22Rv1 (cell line): ENCODE measurements at regions not wholly inside any gene's neighbourhood (a gene's known extent, or its start where the extent isn't known, plus 50 kb on each side); places are given as distances from the start of the nearest gene placed in this dataset.

Experiments used
- H3K27ac ChIP-seq: fragments of 450-650 bp; 2 replicates; pipeline ENCODE4 v1.5.1; 2017
- ZFX ChIP-seq: fragments of 450-650 bp; IDR thresholded peaks from 2 replicates; pipeline ENCODE4 v1.6.1; 2017; ENCODE audit warnings: antibody characterized with exemption, borderline replicate concordance
- TF ChIP-seq, protein P1 (sequence below): fragments of 450-650 bp; IDR thresholded peaks from 2 replicates; pipeline ENCODE4 v1.5.1; 2017; ENCODE audit warnings: mild to moderate bottlenecking

DNA sequence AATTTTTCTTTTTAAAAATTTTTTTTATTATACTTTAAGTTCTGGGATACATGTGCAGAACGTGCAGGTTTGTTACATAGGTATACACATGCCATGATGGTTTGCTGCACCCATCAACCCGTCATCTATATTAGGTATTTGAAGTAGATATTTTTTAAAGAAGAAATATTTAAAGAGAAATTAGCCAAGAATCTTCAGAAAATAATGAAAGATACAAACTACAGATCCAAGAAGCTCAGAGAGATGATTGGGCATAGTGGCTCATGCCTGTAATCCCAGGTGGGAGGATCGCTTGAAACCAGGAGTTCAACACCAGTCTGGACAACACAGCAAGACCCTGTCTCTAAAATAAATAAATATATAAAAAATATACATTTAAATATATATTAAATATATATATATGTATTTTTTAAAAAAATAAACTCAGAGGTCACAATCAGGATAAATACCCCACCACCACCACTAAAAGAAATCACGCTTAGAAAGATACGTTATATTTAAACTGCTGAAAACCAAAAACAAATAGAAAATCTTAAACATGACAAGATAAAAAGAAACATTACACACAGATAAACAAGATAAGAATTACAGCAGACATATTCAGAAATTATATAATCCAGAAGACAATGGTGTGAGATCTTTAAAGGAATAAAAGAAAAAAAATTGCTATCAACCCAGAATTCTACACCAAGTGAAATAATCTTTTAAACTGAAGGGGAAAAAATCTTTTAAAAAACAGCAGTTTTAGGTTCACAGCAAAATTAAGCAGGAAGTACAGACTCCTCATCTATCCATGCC is 57.5 kb downstream of the CSF2 start:
- no peak overlapping the region for H3K27ac ChIP-seq
- no peak for TF ChIP-seq ZFX
- TF ChIP-seq, protein P1, sequence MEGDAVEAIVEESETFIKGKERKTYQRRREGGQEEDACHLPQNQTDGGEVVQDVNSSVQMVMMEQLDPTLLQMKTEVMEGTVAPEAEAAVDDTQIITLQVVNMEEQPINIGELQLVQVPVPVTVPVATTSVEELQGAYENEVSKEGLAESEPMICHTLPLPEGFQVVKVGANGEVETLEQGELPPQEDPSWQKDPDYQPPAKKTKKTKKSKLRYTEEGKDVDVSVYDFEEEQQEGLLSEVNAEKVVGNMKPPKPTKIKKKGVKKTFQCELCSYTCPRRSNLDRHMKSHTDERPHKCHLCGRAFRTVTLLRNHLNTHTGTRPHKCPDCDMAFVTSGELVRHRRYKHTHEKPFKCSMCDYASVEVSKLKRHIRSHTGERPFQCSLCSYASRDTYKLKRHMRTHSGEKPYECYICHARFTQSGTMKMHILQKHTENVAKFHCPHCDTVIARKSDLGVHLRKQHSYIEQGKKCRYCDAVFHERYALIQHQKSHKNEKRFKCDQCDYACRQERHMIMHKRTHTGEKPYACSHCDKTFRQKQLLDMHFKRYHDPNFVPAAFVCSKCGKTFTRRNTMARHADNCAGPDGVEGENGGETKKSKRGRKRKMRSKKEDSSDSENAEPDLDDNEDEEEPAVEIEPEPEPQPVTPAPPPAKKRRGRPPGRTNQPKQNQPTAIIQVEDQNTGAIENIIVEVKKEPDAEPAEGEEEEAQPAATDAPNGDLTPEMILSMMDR: no peak

DNA sequence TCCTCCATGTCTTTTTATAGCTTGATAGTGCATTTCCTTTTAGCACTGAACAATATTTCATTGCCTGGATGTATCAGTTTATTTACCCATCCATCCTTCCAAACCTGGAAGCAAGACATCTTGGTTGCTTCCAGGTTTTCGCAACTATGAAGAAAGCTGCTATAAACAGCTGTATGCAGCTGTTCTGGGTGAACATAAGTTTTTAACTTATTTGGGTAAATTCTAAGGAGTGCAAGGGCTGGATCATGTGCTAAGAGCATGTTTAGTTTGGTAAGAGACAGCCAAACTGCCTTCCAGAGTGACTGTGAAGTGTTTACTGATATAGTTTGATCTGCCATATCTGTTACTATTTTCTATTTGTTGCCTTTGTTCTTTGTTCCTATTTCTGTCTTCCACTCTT is 58.5 kb downstream of the CSF2 start:
- no peak for TF ChIP-seq ZFX
- TF ChIP-seq, protein P1: no peak
- no peak overlapping the region for H3K27ac ChIP-seq

DNA sequence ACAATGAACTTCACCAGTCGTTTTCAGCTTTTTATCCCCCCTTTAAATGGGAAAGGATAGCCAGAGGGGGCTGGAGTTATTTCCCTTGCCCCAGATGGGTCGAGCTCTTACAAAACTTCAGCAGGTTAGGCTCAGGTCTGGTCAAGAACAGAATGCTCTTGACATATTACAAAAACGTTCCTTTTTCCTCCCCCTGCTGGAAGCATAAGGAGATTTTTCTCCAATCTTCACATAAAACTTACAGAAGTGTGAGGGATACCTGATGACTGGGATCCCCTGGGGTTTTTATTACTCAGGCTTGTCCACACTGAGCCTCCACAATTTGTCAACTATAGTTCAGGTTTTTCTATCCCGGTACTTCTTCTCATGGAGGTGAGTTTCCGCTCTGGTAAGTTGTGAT is 60.8 kb downstream of the CSF2 start:
- TF ChIP-seq, protein P1: peak; percentile 5; the same call in 1 of the 2 replicates
- TF ChIP-seq ZFX: no peak

DNA sequence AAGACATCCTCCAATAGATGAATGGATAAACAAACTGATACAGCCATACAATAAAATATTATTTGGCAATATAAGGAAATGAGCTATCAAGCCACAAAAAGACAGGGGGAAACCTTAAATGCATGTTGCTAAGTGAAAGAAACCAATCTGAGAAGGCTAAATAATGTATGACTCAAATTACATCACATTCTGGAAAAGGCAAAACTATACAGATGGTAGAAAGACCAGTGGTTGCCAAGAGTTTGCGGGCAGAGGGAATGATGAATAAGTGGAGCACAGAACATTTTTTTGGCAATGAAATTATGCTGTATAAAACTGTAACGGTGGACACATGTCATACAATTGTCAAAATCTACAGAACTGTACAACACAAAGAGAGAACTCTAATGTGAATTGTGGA is 63.3 kb downstream of the CSF2 start:
- TF ChIP-seq ZFX: no peak
- TF ChIP-seq, protein P1: no peak
- no peak overlapping the region for H3K27ac ChIP-seq

More for the DNA sequence above, 60.8 kb downstream of the CSF2 start:
- no peak overlapping the region for H3K27ac ChIP-seq

DNA sequence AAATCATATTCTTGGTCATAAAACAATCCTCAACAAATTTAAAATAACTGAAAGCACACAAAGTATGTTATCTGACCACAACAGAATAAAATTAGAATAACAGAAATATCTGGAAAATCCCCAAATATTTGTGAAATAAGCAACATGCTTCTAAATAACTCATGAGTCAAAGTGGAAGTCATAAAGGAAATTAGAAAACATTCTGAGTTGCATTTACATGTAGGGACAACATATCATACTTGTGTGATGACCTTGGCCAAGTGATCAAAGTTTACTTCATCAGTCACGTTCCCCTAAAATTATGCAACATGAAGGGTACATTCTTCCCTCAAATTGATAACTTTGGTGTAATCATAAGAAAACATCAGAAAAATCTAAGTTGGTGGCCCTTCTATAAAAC is 64.7 kb downstream of the CSF2 start:
- no peak for TF ChIP-seq ZFX
- TF ChIP-seq, protein P1: no peak
- no peak overlapping the region for H3K27ac ChIP-seq
